Endothelial cell of umbilical vein (primary cell): ENCODE measurements at regions not wholly inside any gene's neighbourhood (a gene's known extent, or its start where the extent isn't known, plus 50 kb on each side); places are given as distances from the start of the nearest gene placed in this dataset.

ENCODE experiments used
- BruUV-seq: library from RNA; stranded (reverse); fragments of 400-500 nt; replicated peaks from 2 replicates; lab custom pipeline; 2021; lab: Mats Ljungman, UMichigan
- CTCF ChIA-PET: fragments of 300-600, 350-600 bp; sonication (Branson Sonifier 250); formaldehyde crosslinking; loops from one replicate; lab custom pipeline; 2021; ENCODE audit warnings: antibody characterized with exemption, inconsistent platforms; lab: Charles Lee
- POLR2A ChIA-PET: fragments of 300-600, 350-600 bp; sonication (Branson Sonifier 250); formaldehyde crosslinking; loops from one replicate; lab custom pipeline; 2021; ENCODE audit warnings: antibody characterized with exemption, inconsistent platforms; lab: Charles Lee
- DNase-seq: peaks from one replicate; pipeline ENCODE4 v3.0.0-alpha.2; 2011; ENCODE audit warnings: low read depth, low spot score
- FAIRE-seq: peaks from 2 replicates; lab custom pipeline; 2011; peaks lifted over from hg19 to GRCh38; lab: Jason Lieb, UNC
- H2AFZ ChIP-seq: 2 replicates; pipeline ENCODE4 v1.6.0; 2012; ENCODE audit warnings: low read depth, low read length, control low read depth, inconsistent platforms
- H3K27ac ChIP-seq: 2 replicates; pipeline ENCODE4 v1.5.1; 2011; ENCODE audit warnings: low read depth, mild to moderate bottlenecking, control low read depth, low read length, moderate library complexity; ENCODE audit not compliant: insufficient read depth
- H3K27me3 ChIP-seq, 2 experiments: 2 replicates each; pipeline versions ENCODE4 v1.6.0 to v1.6.1; 2011; ENCODE audit warnings: low read length in 2 of 2, mixed read lengths in 1 of 2; ENCODE audit not compliant: control insufficient read depth in 2 of 2, insufficient read depth in 2 of 2
- H3K36me3 ChIP-seq, 2 experiments: 2 replicates in 1 of 2; 3 replicates in 1 of 2; pipeline ENCODE4 v1.5.1; 2011; ENCODE audit warnings: low read length in 2 of 2, mild to moderate bottlenecking in 1 of 2, moderate library complexity in 1 of 2; ENCODE audit not compliant: control insufficient read depth in 2 of 2, insufficient read depth in 2 of 2; ENCODE audit errors: extremely low read depth in 1 of 2
- H3K4me1 ChIP-seq: 3 replicates; pipeline ENCODE4 v1.5.1; 2011; ENCODE audit warnings: mild to moderate bottlenecking, low read length; ENCODE audit not compliant: control insufficient read depth, insufficient read depth; ENCODE audit errors: extremely low read depth
- H3K4me2 ChIP-seq: 2 replicates; pipeline ENCODE4 v1.6.1; 2011; ENCODE audit warnings: low read length, control low read depth, mixed read lengths; ENCODE audit not compliant: insufficient read depth
- H3K4me3 ChIP-seq, 3 experiments: fragments of 200-600 bp in 1 of 3; sonication (generic), shearing (Covaris generic) in 1 of 3; replicated peaks in 1 of 3; 2 replicates each; pipeline ENCODE4 v1.5.1; 2011 to 2016; ENCODE audit warnings: control low read depth in 3 of 3, low read length in 3 of 3, mild to moderate bottlenecking in 2 of 3, inconsistent platforms in 1 of 3, low read depth in 1 of 3, moderate library complexity in 1 of 3; ENCODE audit not compliant: insufficient read depth in 1 of 3
- H3K79me2 ChIP-seq: 2 replicates; pipeline ENCODE4 v1.6.0; 2012; ENCODE audit warnings: low read length, inconsistent platforms; ENCODE audit not compliant: control insufficient read depth, insufficient read depth
- H3K9ac ChIP-seq: replicated peaks from 2 replicates; pipeline ENCODE3; 2011; ENCODE audit warnings: low read length, control low read depth; ENCODE audit not compliant: insufficient read depth; ENCODE audit errors: extremely low read depth
- H3K9me1 ChIP-seq: replicated peaks from 3 replicates; pipeline ENCODE4 v1.6.0; 2011; ENCODE audit warnings: mild to moderate bottlenecking, low read length; ENCODE audit not compliant: control insufficient read depth, insufficient read depth; ENCODE audit errors: extremely low read depth
- H3K9me3 ChIP-seq: replicated peaks from 2 replicates; pipeline ENCODE4 v1.5.1; 2012; ENCODE audit warnings: low read length, inconsistent platforms; ENCODE audit not compliant: control insufficient read depth, insufficient read depth
- H4K20me1 ChIP-seq: replicated peaks from 2 replicates; pipeline ENCODE3; 2011; ENCODE audit warnings: mild to moderate bottlenecking, low read length; ENCODE audit not compliant: control insufficient read depth, insufficient read depth; ENCODE audit errors: extremely low read depth
- CTCF ChIP-seq, 2 donors: IDR thresholded peaks; 1 replicate in 1 of 2; 2 replicates in 1 of 2; pipeline ENCODE4 v1.5.1; 2011; ENCODE audit warnings: low read length in 2 of 2, mild to moderate bottlenecking in 2 of 2, moderate library complexity in 2 of 2, control low read depth in 1 of 2, inconsistent platforms in 1 of 2, low read depth in 1 of 2; ENCODE audit not compliant: insufficient read depth in 1 of 2; ENCODE audit errors: extremely low read depth in 1 of 2
- EZH2 ChIP-seq: IDR thresholded peaks from 2 replicates; pipeline ENCODE4 v1.6.1; 2012; ENCODE audit warnings: borderline replicate concordance, low read depth, mild to moderate bottlenecking, moderate library complexity, low read length, inconsistent platforms; ENCODE audit not compliant: severe bottlenecking
- FOS ChIP-seq: IDR thresholded peaks from 2 replicates; pipeline ENCODE4 v1.6.1; 2011; ENCODE audit warnings: mild to moderate bottlenecking, low read length, moderate library complexity, borderline replicate concordance; ENCODE audit not compliant: insufficient read depth
- GATA2 ChIP-seq: IDR thresholded peaks from 2 replicates; pipeline ENCODE4 v1.7.0; 2011; ENCODE audit warnings: low read depth, mild to moderate bottlenecking, moderate library complexity, mixed read lengths, low read length; ENCODE audit not compliant: insufficient read length, insufficient read depth
- JUN ChIP-seq: IDR thresholded peaks from 2 replicates; pipeline ENCODE4 v1.6.1; 2011; ENCODE audit warnings: borderline replicate concordance, low read depth; ENCODE audit not compliant: insufficient read length, insufficient read depth
- MAX ChIP-seq: IDR thresholded peaks from 2 replicates; pipeline ENCODE4 v1.6.1; 2011; ENCODE audit not compliant: insufficient read depth, insufficient read length
- MYC ChIP-seq: IDR thresholded peaks from one replicate; pipeline ENCODE4 v1.6.1; 2011; ENCODE audit warnings: mild to moderate bottlenecking, low read depth, low read length
- POLR2A ChIP-seq: IDR thresholded peaks from 2 replicates; pipeline ENCODE4 v1.6.1; 2012; ENCODE audit warnings: low read depth, mild to moderate bottlenecking, control low read depth, low read length
- POLR2AphosphoS5 ChIP-seq: IDR thresholded peaks from 2 replicates; pipeline ENCODE4 v1.6.1; 2012; ENCODE audit warnings: low read depth, mild to moderate bottlenecking, control low read depth, low read length, moderate library complexity; ENCODE audit not compliant: insufficient read depth
- dilution Hi-C: fragments of 300-500 bp; cut with MboI; formaldehyde crosslinking; loops from one replicate; pipeline ENCODE4 v1.15.0; 2019; ENCODE audit warnings: low sequenced_read_pairs; ENCODE audit not compliant: extremely low pct_ligation_motif_present
- intact Hi-C: fragments of 100-400 bp; cut with micrococcal nuclease; formaldehyde crosslinking; loops from one replicate; pipeline ENCODE4 v1.10.0; 2022

- H3K9me3 ChIP-seq, result no peaks in the 10 kb centered on the region
- no peaks in the 10 kb centered on the region for H3K79me2 ChIP-seq
- no peak overlapping the region for H3K9ac ChIP-seq
- no peak for FAIRE-seq
- no peak overlapping the region for H2AFZ ChIP-seq
- dilution Hi-C loops, result no loop called here
- H4K20me1 ChIP-seq, result no peaks in the 10 kb centered on the region
- DNase-seq, result no peak
- no TSS peak for BruUV-seq
- H3K27ac ChIP-seq, result no peak overlapping the region
- no peaks in the 10 kb centered on the region for H3K27me3 ChIP-seq
- no peaks in the 10 kb centered on the region for H3K36me3 ChIP-seq
- CTCF ChIA-PET, result interaction anchor here (0.6 to 1.8 kb wide), 4 partner anchors 10 to 32 kb away, joined by 3 to 6 read pairs (median 4); no protein-coding TSS in a partner anchor
- POLR2A ChIA-PET, result no interaction called here
- intact Hi-C loops, result no loop called here
- TF ChIP-seq JUN (no peak), EZH2 (no peak), POLR2A (no peak)
- no peaks in the 10 kb centered on the region for H3K4me1 ChIP-seq
- no peak overlapping the region for H3K4me3 ChIP-seq
- no peaks in the 10 kb centered on the region for H3K9me1 ChIP-seq
- H3K4me2 ChIP-seq, result no peak overlapping the region
Observed at GRCh38 chr14:61631045-61631687, 64.1 kb upstream of the HIF1A start.

- H3K27ac ChIP-seq, result no peak overlapping the region
- no peaks in the 10 kb centered on the region for H3K36me3 ChIP-seq
- no TSS peak for BruUV-seq
- H3K27me3 ChIP-seq, result no peaks in the 10 kb centered on the region
- H3K9me1 ChIP-seq, result no peaks in the 10 kb centered on the region
- no peaks in the 10 kb centered on the region for H4K20me1 ChIP-seq
- TF ChIP-seq FOS, result no peak
- TF ChIP-seq MYC, result no peak
- no peak for TF ChIP-seq POLR2AphosphoS5
- TF ChIP-seq POLR2A, result no peak
- no peak for TF ChIP-seq CTCF (IDR thresholded peaks at IDR 0.05; ENCODE audit: extremely low read depth in 1 of 2, insufficient read depth in 1 of 2, low read depth in 1 of 2, low read length in 2 of 2)
- no peak for TF ChIP-seq JUN
- no peak for TF ChIP-seq GATA2
- TF ChIP-seq MAX, result no peak
- no peak for TF ChIP-seq EZH2
- H3K9me3 ChIP-seq, result no peaks in the 10 kb centered on the region
- dilution Hi-C loops (no loop called here), intact Hi-C loops (no loop called here)
- no peak for FAIRE-seq
- H3K4me3 ChIP-seq, result no peak overlapping the region
- H3K9ac ChIP-seq, result no peak overlapping the region
- POLR2A ChIA-PET, result no interaction called here
- no peaks in the 10 kb centered on the region for H3K79me2 ChIP-seq
- no peak overlapping the region for H2AFZ ChIP-seq
- H3K4me1 ChIP-seq, result no peaks in the 10 kb centered on the region
- DNase-seq, result no peak
- CTCF ChIA-PET, result interaction anchor here (0.7 kb wide), 1 partner anchor 66 kb away, joined by 4 read pairs; no protein-coding TSS in a partner anchor
- no peak overlapping the region for H3K4me2 ChIP-seq
Observed at GRCh38 chr14:61632401-61632800, 62.9 kb upstream of the HIF1A start.
